GM21528 (cell line): ENCODE measurements at regions not wholly inside any gene's neighbourhood (a gene's known extent, or its start where the extent isn't known, plus 50 kb on each side); places are given as distances from the start of the nearest gene placed in this dataset.

ENCODE experiments used
- ATAC-seq: cut with Tn5 transposase; IDR thresholded peaks from one replicate; pipeline ENCODE4 v1.9.1; 2021; ENCODE audit warnings: mild to moderate bottlenecking, moderate library complexity; ENCODE audit not compliant: unreplicated experiment, low FRiP score

GRCh38 chr5:133839090-133839489 lies 129.3 kb downstream of the C5orf15 start:
- ATAC-seq = no peak

- no peak for ATAC-seq
These were observed 130.1 kb downstream of the C5orf15 start for GRCh38 chr5:133838286-133838685.

DNA sequence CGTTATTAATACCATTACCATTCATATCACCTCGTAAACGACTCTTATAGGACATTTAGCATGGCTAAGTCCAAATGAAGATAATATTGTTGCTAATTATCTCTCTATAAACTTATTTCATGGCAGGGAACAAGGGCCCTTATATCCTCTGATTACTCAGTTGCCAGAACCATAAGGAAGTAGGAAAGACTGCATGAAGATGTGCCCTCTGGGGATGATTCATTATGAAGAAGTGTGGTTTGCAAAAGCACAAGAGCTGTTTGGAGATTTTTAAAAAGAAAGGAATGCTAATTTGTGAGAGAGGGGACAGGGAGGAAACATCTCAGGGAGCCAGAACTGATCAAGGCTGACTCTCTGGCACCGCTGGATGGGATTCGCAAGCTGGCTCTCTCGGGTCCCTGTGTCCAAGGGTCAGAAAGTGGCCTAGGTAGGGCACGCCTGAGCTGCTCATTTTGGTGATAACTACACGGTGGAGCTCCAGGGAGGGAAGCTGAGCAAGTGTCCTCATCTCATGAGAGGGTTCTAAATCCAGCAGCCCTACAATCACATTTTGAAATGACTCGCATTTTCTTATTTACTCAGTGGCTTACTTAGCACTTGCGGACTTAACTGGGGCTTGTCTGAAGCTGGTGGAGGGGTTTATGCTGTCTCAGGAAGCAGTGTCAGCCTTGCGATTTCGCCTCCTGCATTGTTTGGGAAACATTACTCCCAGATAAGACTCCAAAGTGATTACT lies 136.8 kb downstream of the C5orf15 start:
- no peak for ATAC-seq

GRCh38 chr5:133830911-133831310 lies 137.5 kb downstream of the C5orf15 start:
- ATAC-seq = no peak

DNA sequence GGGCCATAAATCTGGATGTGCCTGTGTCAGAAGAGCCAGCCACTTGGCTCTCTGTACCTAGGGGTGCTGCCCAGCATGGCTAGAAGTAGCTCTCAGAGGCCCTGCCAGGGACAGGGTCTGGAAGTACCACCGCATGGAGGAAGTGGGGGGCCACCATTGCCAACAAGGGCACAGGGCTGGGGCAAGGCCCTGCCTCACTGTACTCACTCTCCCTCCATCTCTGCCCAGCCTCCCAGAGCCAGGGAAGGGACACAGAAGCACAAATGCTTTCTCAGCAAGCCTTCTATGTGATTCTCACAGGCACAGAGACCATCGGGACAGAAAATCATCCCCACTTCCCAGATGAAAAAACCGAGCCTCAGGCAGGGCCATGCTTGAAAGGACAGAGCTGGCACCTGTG lies 138.1 kb downstream of the C5orf15 start:
- no peak for ATAC-seq

- ATAC-seq = no peak
These were observed 138.6 kb downstream of the C5orf15 start for GRCh38 chr5:133829786-133830185.

DNA sequence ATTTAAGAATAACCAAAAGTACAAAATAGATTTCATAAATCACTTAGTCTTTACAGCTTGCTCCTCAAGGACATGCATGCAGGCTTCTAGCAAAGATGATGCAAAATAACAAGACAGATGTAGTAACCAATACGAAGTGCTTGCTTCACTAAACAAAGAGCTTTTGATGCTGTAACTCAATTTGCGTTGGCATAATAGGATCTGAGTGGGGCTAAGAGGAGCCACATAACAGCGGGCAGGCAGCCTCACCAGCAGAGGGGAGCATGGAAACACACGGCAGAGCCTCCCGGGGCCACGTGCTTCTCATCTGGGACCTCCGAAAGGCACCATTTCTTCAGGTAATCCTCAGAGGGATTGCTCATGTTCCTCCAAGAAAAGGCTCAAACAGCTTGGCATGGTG lies 139.7 kb downstream of the C5orf15 start:
- no peak for ATAC-seq

- no peak for ATAC-seq
These were observed 140.6 kb downstream of the C5orf15 start for GRCh38 chr5:133827830-133828229.

- ATAC-seq = no peak
These were observed 141.4 kb downstream of the C5orf15 start for GRCh38 chr5:133827011-133827410.

DNA sequence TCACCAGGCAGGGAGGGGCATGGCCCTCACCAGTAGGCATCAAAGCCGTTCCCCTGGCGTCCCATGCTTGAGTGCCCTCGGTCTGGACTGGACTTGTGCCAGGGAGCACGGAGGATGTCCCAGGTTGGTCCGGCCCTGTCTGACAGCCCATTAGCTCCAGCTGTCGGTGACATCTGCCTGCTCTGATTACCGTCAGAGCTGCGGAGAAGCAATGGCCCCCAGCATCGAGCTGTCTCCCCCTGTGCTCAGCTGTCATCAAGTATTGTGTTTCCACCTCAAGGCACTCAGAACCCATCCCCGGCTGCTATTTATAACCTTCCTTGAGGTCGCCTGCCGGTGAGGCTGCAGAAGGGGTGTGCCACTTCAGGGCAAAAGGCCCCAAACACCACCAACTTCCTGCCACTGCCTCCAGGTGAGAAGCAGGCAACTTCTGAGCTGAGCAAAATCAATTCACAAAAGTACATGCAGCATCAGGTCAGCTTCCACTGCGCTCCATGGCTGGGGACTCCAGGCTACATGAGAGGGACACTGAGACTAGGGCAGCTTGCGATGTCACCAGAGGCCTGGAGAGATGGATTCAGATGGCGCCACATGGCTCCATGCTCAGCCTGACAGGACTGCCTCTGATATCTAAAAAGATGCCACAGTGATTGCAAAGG lies 142.7 kb downstream of the C5orf15 start:
- no peak for ATAC-seq

DNA sequence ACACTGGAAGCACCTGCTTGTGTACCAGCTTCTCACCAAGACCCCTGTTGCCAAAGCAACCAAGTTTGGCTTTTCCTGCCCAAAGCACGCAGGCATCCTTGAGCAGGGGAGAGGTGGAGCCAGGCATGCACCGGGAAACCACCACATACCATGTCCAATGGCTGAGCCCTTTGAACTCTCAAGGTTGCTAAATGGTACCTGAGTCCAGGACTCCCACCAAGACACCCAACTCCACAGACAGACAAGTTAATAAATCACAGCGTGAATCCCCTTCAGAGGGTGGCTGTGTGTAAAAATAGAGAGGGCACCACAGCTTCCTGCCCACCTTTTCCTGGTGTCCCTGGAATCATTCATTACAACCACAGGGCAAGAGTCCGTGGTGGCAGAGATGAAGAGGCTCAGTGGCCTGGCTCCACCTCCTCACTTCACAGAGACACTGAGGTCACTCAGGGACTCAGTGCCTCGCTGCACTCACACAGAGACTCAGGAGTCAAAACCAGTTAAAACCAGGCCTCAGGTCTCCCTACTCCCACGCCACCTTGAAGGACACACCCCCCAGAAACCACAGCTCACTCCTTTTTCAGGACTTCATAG lies 143.7 kb downstream of the C5orf15 start:
- ATAC-seq = peak; percentile 58

DNA sequence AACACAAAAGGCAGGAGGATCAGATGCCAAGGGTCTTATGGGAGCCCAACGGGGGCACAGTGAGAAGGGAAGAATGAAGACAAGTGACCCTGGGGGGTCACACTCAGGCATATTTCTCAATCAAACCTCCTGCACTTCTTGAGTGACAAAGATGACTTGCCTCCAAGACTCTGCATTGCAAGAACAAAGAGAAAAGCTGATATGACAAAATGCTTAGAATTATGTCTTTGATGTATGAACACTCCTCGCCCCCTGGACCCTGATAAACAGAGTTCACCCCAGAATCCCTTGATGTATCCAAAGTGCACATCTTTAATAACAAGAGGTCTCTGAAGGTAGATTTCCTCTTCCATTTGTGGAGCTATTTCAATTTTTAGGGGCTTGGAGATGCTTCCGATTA lies 146.5 kb downstream of the C5orf15 start:
- no peak for ATAC-seq

- ATAC-seq = no peak
These were observed 147.1 kb downstream of the C5orf15 start for GRCh38 chr5:133821311-133821741.

GRCh38 chr5:133820507-133820906 lies 147.9 kb downstream of the C5orf15 start:
- ATAC-seq = no peak

DNA sequence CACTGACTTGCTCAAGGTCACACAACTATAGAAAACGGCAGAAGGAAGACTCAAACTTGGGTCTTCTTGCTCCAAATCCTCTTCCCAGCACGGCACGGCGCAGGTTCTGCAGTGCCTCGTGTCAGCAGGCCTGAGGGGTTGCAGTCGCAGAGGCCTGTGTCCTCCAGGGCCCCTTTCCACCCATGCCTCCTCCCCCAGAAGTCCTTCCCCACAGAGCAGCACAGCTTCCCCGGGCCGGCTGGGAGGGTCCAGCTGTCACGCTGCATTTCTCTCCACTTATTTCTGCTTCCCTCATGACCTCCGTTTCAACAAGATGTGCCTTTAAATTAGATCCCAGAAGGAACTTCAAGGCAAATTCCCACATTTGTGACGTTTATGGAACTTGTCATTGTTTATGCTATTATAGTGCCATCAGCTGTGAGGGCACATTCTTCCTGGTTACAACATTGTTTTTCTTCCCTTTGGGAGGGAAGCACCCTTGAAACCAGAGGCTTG lies 148.4 kb downstream of the C5orf15 start:
- no peak for ATAC-seq

DNA sequence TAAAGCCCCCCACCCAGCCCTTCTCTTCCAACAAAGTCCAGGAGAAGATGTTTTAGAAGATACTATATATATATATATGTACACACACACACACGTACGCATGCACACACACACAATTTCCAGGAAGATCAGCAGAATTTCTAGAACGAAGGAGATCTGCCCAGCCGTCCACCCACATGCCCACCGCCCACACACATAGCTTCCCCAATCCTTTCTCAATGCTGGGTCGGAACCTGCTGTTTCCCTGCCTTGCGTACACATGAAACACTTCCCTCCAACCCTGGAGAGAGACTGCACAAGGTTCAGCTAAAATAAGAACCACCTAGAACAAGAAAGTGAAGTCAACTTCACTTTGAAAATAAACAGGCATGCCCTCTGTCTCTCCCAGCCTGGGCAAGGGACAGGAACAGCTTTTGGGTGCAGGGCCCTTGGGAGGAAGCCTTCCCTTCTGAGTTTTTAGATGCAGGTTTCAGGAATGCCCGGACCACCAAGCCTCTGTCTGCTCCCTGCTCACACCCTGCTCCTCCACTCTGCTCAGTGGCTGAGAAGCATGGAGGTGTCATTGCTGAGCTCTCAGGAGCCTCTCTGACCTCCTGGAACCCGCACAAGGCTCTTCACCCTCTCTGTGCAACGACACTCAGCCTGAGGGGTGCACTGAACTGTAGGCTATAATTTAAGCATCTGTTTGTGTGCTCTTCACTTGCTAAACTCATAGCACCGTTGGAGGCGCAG lies 149.4 kb downstream of the C5orf15 start:
- ATAC-seq = no peak

DNA sequence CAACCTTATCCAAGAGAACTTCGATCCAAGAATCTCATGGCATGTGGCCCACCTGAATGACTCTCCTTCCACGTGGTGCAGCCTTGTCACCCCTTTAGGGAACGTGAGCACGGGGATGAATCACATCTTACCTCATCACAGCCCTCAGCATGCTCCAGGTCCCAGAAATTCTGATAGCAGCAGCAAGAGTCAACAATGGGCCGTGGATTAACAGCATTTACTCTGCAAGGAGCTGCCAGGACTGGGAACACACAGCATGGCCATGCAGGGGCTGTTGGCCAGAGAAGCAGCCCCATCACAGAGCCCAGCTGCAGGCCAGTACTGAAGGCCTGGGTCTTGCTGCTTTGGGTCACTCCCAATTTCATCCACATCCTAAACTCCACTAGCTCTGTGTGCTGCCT lies 150.4 kb downstream of the C5orf15 start:
- ATAC-seq = no peak

DNA sequence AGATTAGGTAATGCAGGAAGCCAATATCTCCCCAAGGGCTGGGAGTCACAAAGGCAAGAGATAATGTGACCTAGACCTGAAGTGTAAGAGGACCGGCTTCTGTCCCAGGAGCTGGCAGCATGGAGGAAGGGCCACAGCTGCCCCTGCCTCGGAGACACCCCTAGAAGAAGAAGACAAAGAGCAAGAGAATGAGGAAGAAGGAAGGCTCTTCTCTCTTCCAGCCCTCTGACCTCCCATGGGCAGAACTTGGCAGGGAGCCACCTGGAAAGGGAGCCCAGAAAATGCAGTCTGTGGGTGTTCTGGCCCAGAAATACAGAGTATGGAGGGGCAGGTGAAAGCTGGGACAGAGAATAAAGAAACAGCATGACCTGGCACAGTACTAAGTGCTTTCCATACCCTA lies 151.0 kb downstream of the C5orf15 start:
- no peak for ATAC-seq

DNA sequence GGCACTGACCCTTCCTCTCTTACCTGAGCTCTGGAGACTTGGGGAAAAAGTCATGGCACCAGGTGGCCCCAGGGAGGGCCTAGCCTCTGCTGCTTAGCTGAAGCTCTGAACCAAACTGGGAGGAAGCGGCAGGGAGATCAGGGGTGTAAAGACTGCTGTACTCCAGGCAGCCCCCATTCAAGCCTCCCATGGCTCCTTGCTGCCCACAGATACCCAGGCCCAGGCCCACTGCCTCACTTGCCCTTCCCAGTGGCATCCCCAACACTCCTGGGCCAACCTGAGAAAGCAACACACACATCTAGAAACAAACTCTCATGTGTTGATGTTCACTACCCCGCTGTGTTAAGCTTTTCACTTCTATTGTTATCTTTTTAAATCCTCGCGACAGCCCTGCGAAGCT lies 151.6 kb downstream of the C5orf15 start:
- no peak for ATAC-seq

DNA sequence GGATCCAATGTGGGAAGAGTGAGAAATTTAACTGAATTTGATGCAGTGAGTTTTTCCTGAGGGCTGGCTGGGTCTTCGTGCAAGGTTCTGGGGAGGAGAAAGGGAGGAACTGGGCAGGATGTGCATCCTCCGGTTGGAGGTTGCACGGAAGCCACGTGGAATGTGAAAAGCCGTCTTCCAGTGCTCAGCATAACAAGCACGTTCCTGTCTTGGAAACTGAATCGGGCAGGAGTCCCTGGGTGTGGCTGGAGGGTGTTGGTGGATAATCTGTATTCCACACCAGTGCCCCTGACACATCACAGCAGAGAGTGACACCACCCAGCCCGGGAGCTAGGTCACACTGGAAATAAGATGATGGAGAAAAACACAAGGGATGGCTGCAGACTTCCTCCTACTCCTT lies 154.3 kb downstream of the C5orf15 start:
- no peak for ATAC-seq

DNA sequence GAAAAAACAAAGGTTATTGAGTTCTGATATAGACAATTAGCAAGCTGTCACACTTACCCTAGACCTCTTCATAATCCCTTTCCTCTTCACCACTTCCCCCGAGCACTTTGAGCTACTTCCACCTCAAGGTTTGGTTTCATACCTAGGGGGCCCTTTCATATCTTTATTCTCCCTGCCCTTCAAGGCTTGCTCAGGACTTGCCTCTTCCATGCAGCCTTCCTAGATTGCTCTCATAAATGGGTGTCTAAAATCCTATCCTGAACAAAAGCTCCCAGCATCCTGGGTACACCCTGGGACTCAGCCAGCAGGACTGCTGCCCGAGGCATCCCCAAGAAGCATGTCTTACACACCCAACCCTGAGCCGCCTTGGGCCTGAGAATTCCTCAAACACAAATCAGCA lies 157.3 kb downstream of the C5orf15 start:
- ATAC-seq = no peak
